H9 (cell line): ENCODE measurements at regions not wholly inside any gene's neighbourhood (a gene's known extent, or its start where the extent isn't known, plus 50 kb on each side); places are given as distances from the start of the nearest gene placed in this dataset.
A peak's percentile ranks its signal among the peaks of the same experiment; 100 is the strongest.

ENCODE experiments used
- DNase-seq: peaks from one replicate; pipeline ENCODE4 v3.0.0-alpha.2; 2017
- H2AFZ ChIP-seq: one replicate; pipeline ENCODE4 v1.6.1; 2013; ENCODE audit warnings: mild to moderate bottlenecking, low read length, control low read depth, moderate library complexity
- H2AK5ac ChIP-seq: 2 replicates; pipeline ENCODE4 v1.6.1; 2013; ENCODE audit warnings: low read length, control low read depth, mixed read lengths; ENCODE audit not compliant: insufficient read length
- H2BK120ac ChIP-seq: one replicate; pipeline ENCODE4 v1.6.1; 2013; ENCODE audit warnings: low read depth, mild to moderate bottlenecking, low read length, control low read depth, inconsistent platforms; ENCODE audit not compliant: poor library complexity, severe bottlenecking
- H2BK12ac ChIP-seq: 2 replicates; pipeline ENCODE4 v1.6.1; 2013; ENCODE audit warnings: low read length, control low read depth, mixed read lengths, low read depth; ENCODE audit not compliant: insufficient read length
- H2BK15ac ChIP-seq: 2 replicates; pipeline ENCODE4 v1.6.1; 2013; ENCODE audit warnings: low read depth, low read length, control low read depth
- H2BK20ac ChIP-seq: one replicate; pipeline ENCODE4 v1.6.1; 2013; ENCODE audit warnings: low read depth, mild to moderate bottlenecking, low read length, control low read depth, inconsistent platforms; ENCODE audit not compliant: poor library complexity, severe bottlenecking
- H2BK5ac ChIP-seq: 2 replicates; pipeline ENCODE4 v1.6.1; 2013; ENCODE audit warnings: low read length, control low read depth, mixed read lengths; ENCODE audit not compliant: insufficient read length
- H3K14ac ChIP-seq: 2 replicates; pipeline ENCODE4 v1.6.1; 2013; ENCODE audit warnings: low read length, control low read depth; ENCODE audit not compliant: insufficient read depth
- H3K18ac ChIP-seq: 2 replicates; pipeline ENCODE4 v1.6.1; 2013; ENCODE audit warnings: low read depth, mild to moderate bottlenecking, mixed read lengths, low read length, control low read depth; ENCODE audit not compliant: insufficient read length
- H3K23ac ChIP-seq: 2 replicates; pipeline ENCODE4 v1.6.1; 2013; ENCODE audit warnings: low read length, control low read depth, mixed read lengths, low read depth; ENCODE audit not compliant: insufficient read length
- H3K23me2 ChIP-seq: 2 replicates; pipeline ENCODE4 v1.6.1; 2013; ENCODE audit warnings: low read depth, mild to moderate bottlenecking, mixed read lengths, low read length, control low read depth; ENCODE audit not compliant: insufficient read length, poor library complexity, severe bottlenecking
- H3K27ac ChIP-seq: 2 replicates; pipeline ENCODE4 v1.5.1; 2013; ENCODE audit warnings: low read length, control low read depth, mixed read lengths, low read depth; ENCODE audit not compliant: insufficient read length
- H3K27me3 ChIP-seq: 2 replicates; pipeline ENCODE4 v1.6.1; 2013; ENCODE audit warnings: low read length, control low read depth, inconsistent platforms; ENCODE audit not compliant: insufficient read depth
- H3K4ac ChIP-seq: 2 replicates; pipeline ENCODE4 v1.6.1; 2013; ENCODE audit warnings: low read depth, mild to moderate bottlenecking, control low read depth, inconsistent platforms, low read length, moderate library complexity
- H3K4me1 ChIP-seq: 2 replicates; pipeline ENCODE4 v1.6.1; 2013; ENCODE audit warnings: low read length, control low read depth, inconsistent platforms; ENCODE audit not compliant: insufficient read depth
- H3K4me2 ChIP-seq: 2 replicates; pipeline ENCODE4 v1.6.1; 2013; ENCODE audit warnings: low read length, control low read depth, mixed read lengths; ENCODE audit not compliant: insufficient read length, insufficient read depth
- H3K56ac ChIP-seq: 2 replicates; pipeline ENCODE4 v1.6.1; 2013; ENCODE audit warnings: low read depth, mild to moderate bottlenecking, mixed read lengths, low read length, control low read depth; ENCODE audit not compliant: insufficient read length
- H3K79me1 ChIP-seq: 2 replicates; pipeline ENCODE4 v1.6.1; 2013; ENCODE audit warnings: low read depth, mild to moderate bottlenecking, moderate library complexity, low read length, control low read depth, inconsistent platforms; ENCODE audit not compliant: insufficient read depth, poor library complexity, severe bottlenecking
- H3K79me2 ChIP-seq: 2 replicates; pipeline ENCODE4 v1.6.1; 2013; ENCODE audit warnings: low read length, control low read depth, inconsistent platforms; ENCODE audit not compliant: insufficient read depth
- H3K9ac ChIP-seq: 2 replicates; pipeline ENCODE4 v1.6.1; 2013; ENCODE audit warnings: low read length, control low read depth, mixed read lengths; ENCODE audit not compliant: insufficient read length; ENCODE audit errors: extremely low read depth
- H3K9me3 ChIP-seq: one replicate; pipeline ENCODE4 v1.6.1; 2013; ENCODE audit warnings: low read depth, low read length, inconsistent platforms; ENCODE audit not compliant: control insufficient read depth
- H3T11ph ChIP-seq: one replicate; pipeline ENCODE4 v1.6.1; 2013; ENCODE audit warnings: mild to moderate bottlenecking, low read length, control low read depth, inconsistent platforms
- H4K20me1 ChIP-seq: one replicate; pipeline ENCODE4 v1.6.1; 2013; ENCODE audit not compliant: control insufficient read depth, insufficient read length, insufficient read depth
- H4K5ac ChIP-seq: 2 replicates; pipeline ENCODE4 v1.6.1; 2013; ENCODE audit warnings: low read depth, mild to moderate bottlenecking, mixed read lengths, low read length, control low read depth; ENCODE audit not compliant: insufficient read length
- H4K8ac ChIP-seq: replicated peaks from 2 replicates; pipeline ENCODE4 v1.6.1; 2013; ENCODE audit warnings: low read length, control low read depth, mixed read lengths, low read depth; ENCODE audit not compliant: insufficient read length
- H4K91ac ChIP-seq: 2 replicates; pipeline ENCODE4 v1.6.1; 2013; ENCODE audit warnings: low read depth, mild to moderate bottlenecking, moderate library complexity, mixed read lengths, low read length, control low read depth; ENCODE audit not compliant: insufficient read length
- H3K27ac Mint-ChIP-seq, 3 experiments: 2 replicates in 2 of 3; 3 replicates in 1 of 3; pipeline ENCODE4 v1.8.0; 2020 to 2021; ENCODE audit warnings: mixed read lengths in 3 of 3, mild to moderate bottlenecking in 1 of 3, moderate library complexity in 1 of 3
- H3K27me3 Mint-ChIP-seq: 2 replicates; pipeline ENCODE4 v1.8.0; 2021; ENCODE audit warnings: low read depth, mild to moderate bottlenecking, moderate library complexity, mixed read lengths
- H3K36me3 Mint-ChIP-seq, 3 experiments: 2 replicates in 2 of 3; 3 replicates in 1 of 3; pipeline ENCODE4 v1.8.0; 2020 to 2021; ENCODE audit warnings: low read depth in 3 of 3, mixed read lengths in 3 of 3; ENCODE audit not compliant: insufficient read depth in 1 of 3
- H3K4me1 Mint-ChIP-seq, 2 experiments: 2 replicates each; pipeline ENCODE4 v1.8.0; 2020; ENCODE audit warnings: mixed read lengths in 2 of 2
- H3K4me3 Mint-ChIP-seq, 2 experiments: 2 replicates in 1 of 2; 3 replicates in 1 of 2; pipeline ENCODE4 v1.8.0; 2020 to 2021; ENCODE audit warnings: mild to moderate bottlenecking in 2 of 2, mixed read lengths in 2 of 2, moderate library complexity in 1 of 2
- H3K9me3 Mint-ChIP-seq, 2 experiments: 2 replicates in 1 of 2; 3 replicates in 1 of 2; pipeline ENCODE4 v1.8.0; 2020; ENCODE audit warnings: mild to moderate bottlenecking in 2 of 2, mixed read lengths in 2 of 2, moderate library complexity in 1 of 2
- CTCF ChIP-seq: fragments of 200-600 bp; sonication (generic); conservative IDR thresholded peaks from 3 replicates; pipeline ENCODE4 v1.8.0; 2021; ENCODE audit warnings: antibody characterized with exemption, mild to moderate bottlenecking
- WGBS: extraction: QIAGEN DNeasy Blood & Tissue Kit; methylation state at CpG from one replicate; pipeline ENCODE4 v1.1.7; 2013; ENCODE audit warnings: missing lambda C conversion rate, low lambda C conversion rate, mixed read lengths; ENCODE audit not compliant: insufficient read length; ENCODE audit errors: extremely low coverage; 5-methylcytosine and 5-hydroxymethylcytosine counted together

- H2BK15ac ChIP-seq: no peak overlapping the region
- Mint-ChIP-seq H3K4me3 (no peak overlapping the region), H3K27ac (no peak overlapping the region), H3K36me3 (peaks cover 0 to 7% (median 0%) of the 10 kb centered on the region in 3 experiments; a peak in 1 of 7 replicates), H3K27me3 (peaks cover 2% of the 10 kb centered on the region; the same call in 1 of the 2 replicates), H3K9me3 (peaks cover 0 to 3% of the 10 kb centered on the region in 2 experiments; a peak in 4 of 5 replicates), H3K4me1 (peaks cover 10 to 13% of the 10 kb centered on the region in 2 experiments)
- no peak overlapping the region for H3K56ac ChIP-seq
- WGBS: no CpG with 5 or more reads among the region's 6 CpGs
- no peak overlapping the region for H3K4me2 ChIP-seq
- no peak overlapping the region for H2BK5ac ChIP-seq
- H3K27ac ChIP-seq: no peak overlapping the region
- no peak for DNase-seq
- H3K79me1 ChIP-seq: no peaks in the 10 kb centered on the region
- H3K9ac ChIP-seq: no peak overlapping the region
- no peak overlapping the region for H2BK12ac ChIP-seq
- H4K8ac ChIP-seq: no peak overlapping the region
- H3K23ac ChIP-seq: no peak overlapping the region
- no peak for TF ChIP-seq CTCF
- no peak overlapping the region for H3K18ac ChIP-seq
- peaks cover 3% of the 10 kb centered on the region for H3K4me1 ChIP-seq
- no peak overlapping the region for H2AFZ ChIP-seq
- no peak overlapping the region for H4K5ac ChIP-seq
- H2AK5ac ChIP-seq: no peak overlapping the region
- peak overlapping the region; percentile 45 for H2BK20ac ChIP-seq
- no peaks in the 10 kb centered on the region for H3K79me2 ChIP-seq
- H2BK120ac ChIP-seq: no peak overlapping the region
- H3K27me3 ChIP-seq: no peaks in the 10 kb centered on the region
- no peaks in the 10 kb centered on the region for H3K9me3 ChIP-seq
- no peak overlapping the region for H3K14ac ChIP-seq
- H4K91ac ChIP-seq: no peak overlapping the region
- no peak overlapping the region for H3K4ac ChIP-seq
- no peaks in the 10 kb centered on the region for H3K23me2 ChIP-seq
- no peak overlapping the region for H3T11ph ChIP-seq
- no peaks in the 10 kb centered on the region for H4K20me1 ChIP-seq
Observed at GRCh38 chr10:27618036-27618615, 114.0 kb downstream of the RAB18 start.
